ENCODE measurements at regions not wholly inside any gene's neighbourhood (a gene's known extent, or its start where the extent isn't known, plus 50 kb on each side); places are given as distances from the start of the nearest gene placed in this dataset.
"Not testable (repeated sequence)": the region's sequence is repeated elsewhere in the genome, so short reads cannot be mapped to it uniquely, and the experiment has no call there.

DNA sequence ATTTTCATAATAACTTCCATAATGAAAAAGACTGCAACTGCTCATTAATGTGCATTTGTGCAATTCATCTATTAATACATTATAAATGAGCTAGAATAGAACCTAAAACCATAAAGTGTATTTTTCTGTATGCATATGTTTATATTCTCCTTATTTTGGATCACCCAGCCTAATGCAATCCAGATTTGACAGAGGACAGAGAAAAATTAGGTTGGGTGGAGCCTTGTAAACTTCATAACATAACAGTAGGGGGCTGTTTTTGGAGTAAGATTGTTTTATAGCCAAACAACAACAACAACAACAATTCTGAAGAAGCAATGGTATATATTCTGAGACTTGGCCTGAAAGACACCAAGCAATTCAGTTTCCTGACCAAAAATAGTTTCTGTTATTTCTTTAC, 615.3 kb upstream of the SLIT2 start:
- no peak for DNase-seq (ENCODE audit: low read depth, low spot score)

DNA sequence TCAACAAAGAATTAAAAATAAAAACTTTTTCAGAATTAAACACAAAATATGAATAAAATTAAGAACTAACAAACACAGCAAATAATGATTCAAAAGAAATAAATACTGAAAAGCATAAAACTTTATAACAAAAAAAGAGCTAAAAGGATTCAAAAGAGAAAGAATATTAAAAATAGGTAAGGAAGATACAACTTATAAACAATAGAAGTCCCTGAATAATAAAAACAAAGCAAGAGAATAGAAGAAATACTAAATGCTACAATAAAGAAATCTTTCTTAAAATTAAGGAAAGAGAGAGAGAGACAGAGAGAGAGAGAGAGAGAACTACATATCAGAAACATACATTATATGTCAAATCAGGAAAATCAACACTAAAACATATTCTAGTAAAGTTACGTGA, 619.9 kb upstream of the SLIT2 start:
- no peak for DNase-seq (ENCODE audit: low read depth, low spot score)

DNA sequence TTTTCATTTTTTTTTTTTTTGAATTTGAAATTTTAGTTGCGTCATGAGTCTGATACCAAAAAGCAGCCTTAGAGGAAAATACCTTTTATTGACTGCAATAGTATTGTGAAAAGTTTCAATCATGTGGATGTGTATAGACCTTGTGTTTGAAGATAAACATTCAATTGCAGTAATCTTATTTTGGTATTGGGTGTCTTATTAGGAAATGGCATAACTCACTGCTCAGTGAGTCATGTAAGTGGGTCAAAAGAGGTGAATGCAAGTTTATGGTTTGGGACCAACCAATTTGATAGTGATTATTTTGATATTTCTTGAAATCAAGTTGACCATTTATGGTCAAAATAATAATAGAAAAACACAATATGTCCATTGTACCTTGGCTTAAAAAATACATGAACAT, 627.8 kb upstream of the SLIT2 start:
- no peak for DNase-seq (ENCODE audit: low read depth, low spot score)

DNA sequence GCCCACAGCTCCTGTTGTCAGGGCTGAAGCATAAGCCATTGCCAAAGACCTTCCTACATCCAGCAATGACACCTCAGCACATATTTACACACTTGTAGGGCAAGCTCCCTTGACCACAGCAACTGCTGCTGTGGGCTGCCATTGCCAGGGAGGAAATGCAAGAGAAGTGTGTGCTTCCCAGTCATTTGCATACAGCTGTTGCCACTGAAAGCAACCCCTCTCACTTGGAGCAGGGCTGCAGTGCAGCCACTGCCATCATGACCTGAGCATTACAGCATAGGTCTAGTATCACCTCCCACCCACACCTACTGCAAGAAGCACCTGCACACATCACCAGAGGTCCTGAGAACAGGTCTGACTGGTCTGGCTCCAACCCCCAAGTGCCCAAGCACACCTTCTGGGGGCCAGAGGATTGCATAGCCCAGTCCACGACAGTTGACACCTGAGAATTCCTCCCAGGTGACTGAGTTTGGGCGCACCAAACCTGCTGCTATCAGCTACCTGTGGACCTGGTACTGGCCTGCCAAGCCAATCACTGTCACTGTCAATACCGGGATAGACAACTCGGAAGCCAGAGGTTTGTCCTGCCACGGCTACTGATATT, 636.5 kb upstream of the SLIT2 start:
- no peak for DNase-seq (ENCODE audit: low read depth, low spot score)

DNA sequence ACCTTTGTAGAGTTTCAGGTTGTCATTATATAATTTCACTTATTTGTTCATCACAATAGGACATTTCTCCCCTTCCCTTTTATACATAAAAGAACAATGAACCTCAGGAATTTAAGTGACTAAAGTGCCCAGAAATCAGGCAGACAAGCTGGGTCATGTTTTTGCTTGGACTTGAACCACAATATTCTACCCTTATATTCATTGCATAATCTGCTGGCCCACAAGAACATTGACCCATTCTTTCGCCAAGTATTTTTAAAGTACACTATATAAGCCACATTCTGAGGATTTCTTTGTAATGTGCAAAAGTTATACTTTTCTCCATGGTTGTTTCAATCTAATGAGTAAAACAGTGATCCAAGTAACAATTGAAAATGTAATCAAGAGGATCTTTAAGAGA, 637.5 kb upstream of the SLIT2 start:
- peak; percentile 5 for DNase-seq (ENCODE audit: low read depth, low spot score)

DNA sequence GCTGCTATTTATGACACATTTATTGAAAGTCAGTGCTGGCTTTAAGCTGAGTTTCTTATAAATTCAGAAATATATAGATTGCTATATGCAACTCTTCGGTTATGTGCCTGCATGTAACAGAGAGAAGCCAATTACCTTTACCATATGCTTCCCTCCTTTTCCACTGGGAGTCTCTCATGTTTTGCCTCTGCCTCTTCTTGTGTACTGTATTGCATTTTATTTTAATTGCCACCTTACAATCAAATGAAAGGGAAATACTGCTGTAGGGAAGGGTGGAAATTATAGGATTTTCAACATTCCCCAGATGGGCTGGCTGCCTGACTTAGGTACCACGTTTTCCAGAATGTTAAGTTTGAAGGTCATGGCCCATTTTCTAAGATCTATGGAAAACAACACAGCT, 655.4 kb upstream of the SLIT2 start:
- no peak for DNase-seq (ENCODE audit: low read depth, low spot score)

DNA sequence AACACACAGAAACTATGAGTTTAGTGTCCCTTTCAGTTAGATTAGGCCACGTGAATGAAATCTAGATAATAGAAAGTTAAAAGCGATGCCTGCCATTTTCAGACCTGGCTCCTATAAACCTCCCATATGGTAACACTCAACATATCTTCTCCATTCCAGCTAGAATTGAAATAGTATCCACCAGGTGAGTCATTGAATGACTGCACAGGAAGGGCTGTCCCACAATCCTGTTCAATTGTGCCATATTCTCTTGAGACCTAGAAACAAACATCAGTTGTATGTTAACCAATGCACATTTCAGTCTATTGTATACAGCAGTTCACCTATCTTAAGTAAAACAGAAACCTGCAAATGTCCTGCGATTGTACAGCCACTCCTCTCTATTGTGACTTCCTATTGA, 659.3 kb upstream of the SLIT2 start:
- DNase-seq (ENCODE audit: low read depth, low spot score): no peak

DNA sequence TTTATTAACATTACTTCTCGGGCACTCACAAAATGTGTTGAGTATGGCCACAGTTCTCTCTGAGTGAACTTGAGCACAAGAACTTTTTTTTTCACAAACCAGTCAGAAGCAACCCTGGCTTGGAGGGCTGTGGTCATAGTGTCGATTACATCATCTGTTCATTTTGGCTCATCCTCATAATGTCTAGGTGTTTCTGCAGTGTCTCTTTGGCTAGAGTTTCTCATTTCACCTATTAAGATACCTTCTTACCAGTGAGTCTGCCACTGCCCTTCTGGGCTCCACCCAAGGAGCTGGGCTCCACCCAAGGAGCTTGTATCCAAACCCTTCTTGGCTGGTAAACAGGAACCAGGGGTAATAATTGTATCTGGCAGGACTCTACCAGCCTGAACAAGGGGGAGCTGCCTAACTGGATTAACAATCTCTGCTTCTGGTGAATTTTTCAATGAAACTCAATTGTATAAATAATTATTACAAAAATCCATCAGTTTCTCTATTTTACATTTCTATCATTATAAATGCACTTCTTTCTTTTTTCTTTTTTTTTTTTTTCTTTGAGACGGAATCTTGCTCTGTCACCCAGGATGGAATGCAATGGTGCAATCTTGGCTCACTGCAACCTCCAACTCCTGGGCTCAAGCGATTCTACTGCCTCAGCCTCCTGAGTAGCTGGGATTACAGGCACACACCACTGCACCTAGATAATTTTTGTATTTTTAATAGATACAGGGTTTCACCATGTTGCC, 667.7 kb upstream of the SLIT2 start:
- no peak for DNase-seq (ENCODE audit: low read depth, low spot score)

DNA sequence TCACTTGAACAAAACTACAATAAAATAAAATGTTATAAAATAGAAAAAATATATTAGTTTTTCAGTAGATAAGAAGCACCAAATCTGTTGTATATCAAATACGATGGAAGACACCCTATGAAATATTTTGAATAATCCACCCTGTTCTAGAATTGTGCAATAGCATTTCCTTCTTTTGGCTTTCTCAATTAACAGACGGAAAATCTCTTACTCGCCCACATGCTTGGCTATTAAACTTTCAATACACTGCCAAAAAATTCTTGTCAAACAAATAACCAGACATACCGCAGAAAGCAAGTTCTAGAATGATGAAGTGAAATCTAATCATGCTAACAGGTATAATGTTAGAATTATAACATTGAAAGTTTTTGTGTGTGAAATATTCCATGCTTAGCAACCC, 671.6 kb upstream of the SLIT2 start:
- DNase-seq (ENCODE audit: low read depth, low spot score): no peak

DNA sequence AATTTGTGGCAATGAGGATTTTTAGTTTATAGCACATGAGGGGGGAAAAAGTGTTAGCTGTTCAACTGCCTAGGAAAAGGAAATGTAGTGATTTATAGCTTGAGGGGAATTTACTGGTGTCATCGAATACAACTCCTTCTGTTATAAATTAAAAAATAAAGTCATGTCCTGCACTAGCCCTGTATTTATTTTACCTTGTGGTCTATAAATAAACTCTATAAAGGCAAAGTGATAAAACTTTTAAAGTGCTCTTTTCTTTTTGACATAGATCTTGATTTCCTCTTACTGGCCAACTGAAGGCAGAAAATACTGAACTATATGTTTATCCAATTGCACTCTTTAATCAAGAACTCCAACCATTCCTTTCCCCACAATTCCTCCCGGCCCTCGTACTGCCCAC, 672.1 kb upstream of the SLIT2 start:
- no peak for DNase-seq (ENCODE audit: low read depth, low spot score)

DNA sequence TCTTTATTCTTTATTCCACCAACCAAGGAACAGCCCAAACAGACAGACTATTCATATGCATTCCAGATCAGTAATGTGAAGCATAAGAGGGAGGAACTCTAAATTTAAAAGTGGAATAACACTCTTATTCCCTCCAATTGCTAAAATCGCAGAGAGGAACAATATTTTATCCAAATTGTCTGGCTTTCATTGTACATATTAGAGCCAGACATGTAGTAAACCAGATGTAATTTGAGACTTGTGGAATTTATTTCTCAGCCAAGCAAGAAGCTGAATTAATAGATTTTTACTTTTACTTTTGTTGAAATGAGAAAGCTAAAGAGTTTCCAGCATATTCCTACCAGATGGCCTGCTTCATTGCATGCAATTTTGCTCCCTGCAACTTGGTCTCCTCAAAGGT, 674.6 kb upstream of the SLIT2 start:
- DNase-seq (ENCODE audit: low read depth, low spot score): no peak

DNA sequence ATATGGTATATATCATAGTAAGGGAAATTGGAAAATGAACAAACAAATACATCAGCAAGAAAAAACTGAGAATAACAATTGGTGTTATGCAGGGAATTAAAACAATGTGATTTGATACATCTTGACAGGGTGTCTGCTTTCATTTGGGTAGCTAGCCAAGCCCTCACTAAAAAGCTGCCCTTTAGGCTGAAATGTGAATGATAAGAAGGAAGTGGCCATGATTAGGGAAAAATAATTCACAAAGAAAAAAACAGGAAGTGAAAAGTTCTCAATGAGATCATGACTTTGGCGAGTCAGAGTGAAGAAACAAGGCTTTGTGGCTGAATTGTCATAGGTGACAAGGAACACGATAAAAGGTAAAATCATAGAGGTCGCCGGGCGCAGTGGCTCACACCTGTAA, 675.8 kb upstream of the SLIT2 start:
- DNase-seq (ENCODE audit: low read depth, low spot score): no peak

DNA sequence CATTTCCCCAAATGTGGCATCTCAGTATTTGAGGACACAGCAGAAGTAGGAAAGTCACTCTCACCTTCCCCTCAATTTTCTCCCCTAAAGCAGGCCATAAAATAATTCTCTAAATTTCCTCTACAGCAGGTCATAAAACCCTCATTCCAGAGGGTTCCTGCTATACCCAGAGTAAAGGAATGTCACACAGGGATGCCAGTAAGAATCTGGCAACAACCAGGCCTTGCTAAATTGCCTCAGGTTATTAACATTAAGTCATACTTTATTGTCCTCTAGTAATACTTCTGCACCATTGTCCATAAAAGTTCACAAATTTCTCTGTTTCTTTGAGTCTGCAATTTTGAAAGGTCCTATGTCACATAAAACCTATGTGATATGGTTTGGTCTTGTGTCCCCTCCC, 685.7 kb upstream of the SLIT2 start:
- no peak for DNase-seq (ENCODE audit: low read depth, low spot score)

DNA sequence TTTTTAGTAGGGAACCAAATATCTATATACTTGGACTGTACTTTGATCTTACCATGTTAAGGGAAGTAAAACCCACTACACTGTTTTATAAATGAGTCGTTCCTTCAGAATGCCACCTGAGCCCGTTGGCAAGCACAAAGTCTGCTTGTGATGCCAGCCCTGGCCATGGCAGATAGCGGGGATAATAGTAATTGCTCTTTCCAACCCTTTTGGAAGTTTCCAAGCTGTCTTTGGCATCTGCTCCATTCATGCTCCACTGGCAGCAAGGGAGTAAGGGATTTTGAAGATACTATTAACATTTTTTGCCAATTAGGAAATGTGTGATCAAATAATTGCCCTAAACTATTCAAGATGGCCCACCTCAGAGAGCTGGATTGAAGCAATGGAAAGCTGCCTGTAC, 689.2 kb upstream of the SLIT2 start:
- DNase-seq (ENCODE audit: low read depth, low spot score): peak; percentile 5

DNA sequence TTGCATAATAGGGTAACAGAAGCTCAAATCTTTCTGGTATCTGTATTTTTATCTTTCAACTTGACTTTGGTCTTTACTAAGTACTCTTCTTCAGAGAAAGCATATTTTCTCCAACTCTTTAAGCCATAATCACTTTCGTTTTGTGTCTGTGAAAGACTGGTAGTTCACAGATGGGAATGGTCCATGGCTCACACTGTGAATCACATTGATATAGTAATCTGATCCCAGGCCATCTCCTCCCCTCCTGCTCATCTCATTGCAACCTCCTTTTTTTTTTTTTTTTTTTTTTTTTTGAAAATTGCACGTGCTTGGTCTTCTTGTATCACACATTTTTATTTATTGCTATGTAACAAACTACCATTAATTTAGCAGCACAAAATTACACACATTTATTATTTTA, 694.5 kb upstream of the SLIT2 start:
- DNase-seq (ENCODE audit: low read depth, low spot score): no peak

DNA sequence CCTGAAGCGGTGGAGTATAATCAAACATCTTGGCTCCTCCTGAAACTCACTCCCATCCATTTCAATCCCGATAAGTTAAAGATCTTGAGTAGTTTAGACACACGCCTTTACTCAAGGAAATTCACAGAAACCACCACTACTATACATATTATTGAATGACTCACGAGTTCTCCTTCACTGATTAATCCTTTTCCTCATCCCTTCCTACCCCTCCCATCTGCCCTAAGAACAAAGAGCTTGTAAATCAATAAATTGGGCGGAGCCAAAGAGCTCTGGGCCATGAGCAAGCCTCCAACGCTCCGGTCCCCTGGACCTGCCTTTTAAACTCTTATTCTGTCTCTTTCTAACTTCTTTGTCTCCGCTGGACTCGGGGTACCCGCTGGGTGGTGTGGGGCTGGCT, 695.4 kb upstream of the SLIT2 start:
- not testable (repeated sequence) for DNase-seq (ENCODE audit: low read depth, low spot score)

DNA sequence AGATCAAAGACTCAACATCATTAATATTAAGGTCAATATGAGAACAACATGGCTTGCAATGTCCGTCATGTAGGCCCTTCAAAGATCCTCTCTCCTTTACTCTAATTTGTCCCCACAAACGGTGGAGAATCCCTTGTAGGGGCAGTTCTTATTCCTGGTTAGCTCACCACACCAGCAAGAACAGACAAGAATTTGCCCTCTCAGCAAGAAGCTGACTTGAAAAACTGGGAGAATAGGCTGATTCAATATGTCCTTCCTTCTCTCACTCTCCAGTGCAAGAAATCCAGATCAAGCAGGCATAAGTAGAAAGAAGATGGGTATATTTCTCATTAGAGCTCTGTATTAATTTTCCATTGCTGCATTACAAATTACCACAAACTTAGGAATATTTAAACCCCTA, 704.2 kb upstream of the SLIT2 start:
- DNase-seq (ENCODE audit: low read depth, low spot score): no peak

DNA sequence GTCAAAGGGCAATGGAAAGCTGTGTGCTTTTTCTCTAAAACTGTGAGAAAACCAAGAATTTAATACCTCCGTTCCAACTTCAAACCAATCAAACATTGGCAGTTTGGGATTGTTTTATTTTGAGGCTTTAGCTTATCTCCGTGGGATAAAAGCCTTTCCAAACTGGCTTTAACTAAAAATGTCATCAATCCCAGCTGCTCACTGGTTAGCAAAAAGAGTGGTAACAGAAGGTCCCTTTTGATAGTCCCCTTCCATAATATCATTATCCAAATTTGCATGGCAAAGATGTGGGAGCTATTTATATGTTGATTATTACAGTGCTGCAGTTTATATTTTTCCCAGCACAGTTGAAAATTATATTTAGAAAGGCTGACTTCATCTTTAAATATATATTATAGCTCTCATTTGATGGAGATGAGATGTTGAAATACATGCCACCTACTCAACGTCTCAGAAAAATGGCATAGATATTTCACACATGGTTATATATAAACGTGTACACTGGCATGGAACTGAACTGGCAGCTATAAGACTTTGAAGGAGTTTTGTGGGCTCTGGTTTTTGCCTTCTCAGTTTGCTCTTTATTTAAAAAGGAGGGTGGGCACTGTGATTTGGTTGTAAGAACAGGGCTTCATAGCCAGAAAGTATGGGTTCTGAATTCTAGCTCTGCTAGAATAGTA, 707.1 kb upstream of the SLIT2 start:
- no peak for DNase-seq (ENCODE audit: low read depth, low spot score)

DNA sequence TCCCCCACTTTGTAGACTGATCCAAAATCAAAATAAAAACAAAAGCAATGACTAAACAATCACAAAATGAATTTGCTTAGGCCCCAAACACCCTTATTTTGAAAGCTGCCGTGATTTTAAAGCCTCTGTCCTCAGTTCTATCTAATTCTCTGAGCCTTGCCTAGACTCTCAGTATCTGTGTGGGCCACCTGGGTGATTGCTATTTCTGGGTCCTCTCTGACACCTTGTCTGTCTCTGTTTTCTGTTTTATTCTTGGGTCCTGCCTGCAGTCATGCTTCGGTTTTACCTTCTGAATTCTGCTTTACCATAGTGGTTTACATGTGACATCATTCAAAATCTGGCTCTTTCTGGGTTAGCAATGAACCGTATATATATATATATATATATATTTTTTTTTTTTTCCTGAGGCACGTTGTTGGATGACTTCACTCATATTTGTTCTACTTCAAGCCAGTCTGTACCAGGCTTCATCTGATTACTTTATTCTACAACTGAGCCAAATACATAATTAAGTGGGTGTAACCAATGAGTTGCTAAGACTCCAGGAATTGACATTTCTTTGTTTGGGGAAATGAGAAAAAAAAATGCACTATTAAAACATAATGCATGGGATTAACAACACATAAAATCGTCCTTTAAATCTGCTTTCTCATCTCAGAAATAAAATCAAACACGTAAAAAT, 710.7 kb upstream of the SLIT2 start:
- DNase-seq (ENCODE audit: low read depth, low spot score): no peak

DNA sequence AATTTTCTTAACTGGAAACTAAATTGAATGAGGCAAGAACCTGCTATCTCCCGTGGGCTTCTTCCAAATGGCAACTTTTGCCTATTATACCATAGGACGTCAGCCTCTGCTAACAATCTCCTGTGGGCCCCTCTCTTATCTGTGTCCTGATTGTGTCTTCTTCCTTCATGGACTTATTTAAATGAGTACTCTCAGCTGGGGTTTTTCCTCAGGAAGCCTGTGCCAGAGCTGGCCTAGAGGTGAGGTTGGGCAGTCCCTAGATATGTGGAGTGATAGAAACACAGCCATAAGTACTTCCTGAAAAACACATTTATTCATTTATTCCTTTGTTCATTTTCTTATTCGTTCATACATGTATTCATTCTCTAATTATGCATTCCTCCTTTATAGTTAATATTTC, 712.5 kb upstream of the SLIT2 start:
- DNase-seq (ENCODE audit: low read depth, low spot score): no peak

DNA sequence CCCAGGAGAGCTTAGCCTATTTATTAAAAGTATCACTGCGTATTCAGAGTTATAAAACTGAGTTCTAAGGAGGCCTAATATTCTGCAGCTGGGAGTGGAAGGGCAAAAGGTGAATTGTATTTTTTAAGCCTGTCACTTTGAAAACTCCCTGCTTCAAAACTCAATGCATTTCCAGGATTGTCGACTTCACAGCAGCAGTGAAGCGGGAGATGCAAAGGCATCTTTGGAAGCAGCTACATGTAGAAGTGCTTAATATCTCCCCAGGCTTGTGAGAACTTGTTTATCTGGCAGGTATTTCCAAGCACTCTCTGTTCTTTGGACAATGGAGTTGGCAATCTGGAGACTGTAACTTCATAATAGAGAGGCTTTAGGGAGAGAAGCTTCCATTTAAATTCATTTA, 717.5 kb upstream of the SLIT2 start:
- DNase-seq (ENCODE audit: low read depth, low spot score): no peak

Data from astrocyte of the hippocampus (primary cell).